ENCODE measurements at regions not wholly inside any gene's neighbourhood (a gene's known extent, or its start where the extent isn't known, plus 50 kb on each side); places are given as distances from the start of the nearest gene placed in this dataset.

GRCh38 chr22:48342732-48343131 lies 1484.9 kb downstream of the BRD1 start:
- no peak for DNase-seq

- no peak for DNase-seq
Measured at GRCh38 chr22:48342016-48342415, 1485.7 kb downstream of the BRD1 start.

DNA sequence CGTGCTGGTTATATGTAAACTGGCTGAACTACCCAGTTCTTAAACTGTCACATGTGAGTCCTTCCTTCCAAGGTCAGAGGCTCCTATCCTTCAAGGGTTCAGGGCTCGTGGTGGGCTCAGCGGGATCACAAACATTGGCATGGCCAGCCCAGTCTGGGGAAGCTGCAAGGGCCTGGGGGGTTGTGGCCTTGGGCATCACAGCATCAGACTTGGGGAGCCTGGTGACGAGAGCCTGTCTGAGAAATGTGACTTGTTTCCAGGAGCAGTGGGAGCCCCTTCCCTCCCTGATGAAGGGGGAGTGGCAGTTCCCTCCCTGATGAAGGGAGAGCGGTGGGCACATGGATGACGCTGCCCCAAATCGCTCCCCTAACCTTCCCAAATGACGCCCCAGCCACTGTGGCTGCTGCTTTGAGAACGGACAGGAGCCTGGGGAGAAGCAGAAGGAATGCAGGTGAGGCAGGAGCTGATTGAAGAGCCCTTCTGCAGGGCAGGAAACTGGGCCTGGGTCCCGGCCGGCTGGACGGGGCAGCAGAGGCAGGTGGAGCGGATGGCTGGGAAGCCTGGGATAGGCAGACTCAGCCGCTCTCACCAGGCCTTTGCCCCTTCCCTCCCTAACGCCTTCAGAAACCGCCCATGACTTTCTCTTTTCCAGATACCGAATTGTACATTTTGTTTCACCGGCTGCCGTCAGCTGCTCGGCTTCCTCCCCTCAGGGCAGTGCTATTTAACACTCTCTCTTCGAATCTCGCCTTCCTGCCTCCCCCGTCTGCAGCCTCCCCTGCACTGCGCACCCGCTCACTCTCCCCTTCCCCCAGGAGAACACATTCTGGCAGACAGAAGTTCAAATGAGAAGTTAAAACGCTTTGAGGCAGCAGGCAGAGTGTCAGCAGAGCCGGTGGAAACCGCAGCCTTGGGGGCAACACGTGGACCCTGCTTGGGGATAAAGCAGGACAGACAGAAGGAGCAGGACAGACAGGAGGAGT lies 1486.7 kb downstream of the BRD1 start:
- no peak for DNase-seq

- DNase-seq, result no peak
Measured at GRCh38 chr22:48340191-48340590, 1487.5 kb downstream of the BRD1 start.

GRCh38 chr22:48338793-48339705 lies 1488.6 kb downstream of the BRD1 start:
- DNase-seq, result no peak

DNA sequence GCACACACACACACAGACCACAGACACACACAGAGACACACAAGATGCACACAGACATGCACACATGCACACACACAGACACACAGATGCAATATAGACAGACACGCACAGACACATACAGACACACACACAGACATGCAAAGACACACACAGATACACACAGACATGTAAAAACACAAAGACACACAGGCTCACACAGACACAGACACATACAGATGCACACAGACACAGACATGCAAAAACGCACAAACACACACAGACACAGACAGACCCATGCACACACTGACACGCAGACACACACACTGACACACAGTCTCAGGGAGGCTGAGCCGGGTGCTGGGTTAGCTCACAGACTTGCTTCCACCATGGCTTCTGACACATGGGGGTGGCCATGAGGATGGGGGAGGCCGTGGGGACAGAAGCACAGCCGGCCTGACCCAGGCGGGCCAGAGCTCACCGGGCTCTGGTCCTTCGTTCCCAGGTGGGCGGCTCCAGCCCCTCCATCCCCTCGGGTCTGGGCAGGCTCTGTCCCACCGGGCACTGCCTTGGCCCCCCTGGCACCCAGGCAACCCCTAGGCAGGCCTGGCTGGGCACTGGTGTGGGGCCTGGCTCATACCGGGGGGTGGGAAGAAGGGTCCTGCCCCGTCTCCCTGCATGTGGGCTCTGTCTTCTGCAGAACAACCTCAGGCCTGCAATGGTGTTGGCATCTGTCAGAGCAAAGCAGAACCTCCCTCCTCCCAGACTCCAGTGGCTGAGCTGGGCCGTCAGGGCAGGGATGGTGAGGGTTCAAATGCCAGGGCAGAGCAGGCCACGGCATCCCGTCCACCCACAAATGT lies 1489.5 kb downstream of the BRD1 start:
- DNase-seq, result no peak

GRCh38 chr22:48336339-48337060 lies 1491.2 kb downstream of the BRD1 start:
- DNase-seq, result no peak

DNA sequence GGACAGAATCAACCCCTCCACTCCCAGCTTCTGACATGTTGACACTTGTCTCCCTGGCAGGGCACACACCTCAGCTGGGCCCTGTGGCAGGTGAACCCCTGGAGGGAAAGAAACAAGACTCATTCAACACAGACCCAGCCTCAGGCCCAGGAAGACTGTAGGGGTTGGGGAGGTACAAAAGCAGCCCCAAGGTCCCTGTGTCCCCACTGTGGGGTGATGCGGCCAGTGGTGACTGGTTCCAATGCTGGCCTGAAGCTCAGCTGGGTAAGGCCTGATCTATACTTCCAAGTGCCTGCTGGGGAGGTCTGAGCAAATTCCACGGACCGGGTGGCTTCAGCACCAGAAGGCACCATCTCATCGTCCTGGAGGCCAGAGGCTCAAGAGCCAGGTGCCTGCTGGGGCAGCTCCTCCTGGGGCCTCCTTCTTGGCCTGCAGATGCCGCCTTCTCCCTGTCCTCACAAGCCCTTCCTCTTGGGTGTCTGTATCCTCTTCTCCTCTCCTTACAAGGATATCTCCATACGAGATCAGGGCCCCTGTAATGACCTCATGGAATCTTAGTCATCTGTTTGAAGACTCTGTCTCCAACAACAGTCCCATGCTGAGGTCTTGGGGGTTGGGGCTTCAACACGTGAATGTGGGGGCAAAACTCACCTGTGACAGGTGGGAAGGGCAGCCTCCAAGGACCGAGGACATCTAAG lies 1492.1 kb downstream of the BRD1 start:
- DNase-seq, result no peak

- DNase-seq, result no peak
Measured at GRCh38 chr22:48334971-48335370, 1492.7 kb downstream of the BRD1 start.

DNA sequence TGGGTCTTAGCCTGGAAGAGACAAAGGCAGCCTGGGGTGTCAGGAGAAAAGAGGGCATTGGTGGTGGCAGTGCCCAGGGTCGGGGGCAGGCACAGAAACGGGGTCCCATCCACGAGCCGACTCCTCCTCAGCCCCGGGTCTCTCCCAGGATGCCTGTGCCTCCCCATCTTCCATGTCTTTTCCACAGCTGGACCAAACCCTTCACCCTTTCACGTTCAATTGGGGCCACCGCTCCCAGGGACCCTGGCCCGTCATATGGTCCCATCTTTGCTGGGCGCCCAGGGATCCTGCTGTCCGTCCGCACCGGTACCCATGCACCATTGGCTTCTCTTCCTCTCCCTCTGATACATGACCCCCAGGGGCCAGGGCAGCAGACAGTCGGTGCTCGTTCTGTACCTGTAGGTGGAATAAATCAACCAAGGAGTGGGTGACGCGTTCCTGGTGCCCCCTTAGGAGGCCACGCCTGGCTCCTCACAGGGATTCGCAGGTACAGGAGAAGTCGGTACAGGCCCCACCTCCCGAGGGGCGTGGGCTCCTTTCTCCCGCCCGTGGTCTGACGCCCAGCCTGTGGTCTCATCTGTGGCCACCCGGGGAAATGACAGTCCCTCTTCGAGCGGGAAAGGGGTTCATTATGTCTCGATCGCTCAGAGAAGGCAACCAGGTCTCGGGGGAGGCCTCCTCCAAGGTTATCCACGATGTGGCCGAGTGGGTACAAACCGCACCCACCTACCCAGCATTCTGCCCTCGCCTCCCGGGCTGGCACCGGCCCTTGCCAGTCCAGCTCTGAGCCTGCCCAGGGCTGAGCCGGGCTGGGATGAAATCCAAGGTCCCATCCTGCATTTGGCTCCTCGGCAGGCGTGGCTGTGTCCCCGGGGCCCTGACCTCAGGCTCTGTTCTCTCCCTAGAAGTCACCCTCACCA lies 1493.6 kb downstream of the BRD1 start:
- DNase-seq, result no peak

GRCh38 chr22:48333323-48333763 lies 1494.3 kb downstream of the BRD1 start:
- no peak for DNase-seq

- no peak for DNase-seq
Measured at GRCh38 chr22:48332438-48333322, 1495.0 kb downstream of the BRD1 start.

- DNase-seq, result no peak
Measured at GRCh38 chr22:48331691-48332220, 1495.9 kb downstream of the BRD1 start.

GRCh38 chr22:48331266-48331665 lies 1496.4 kb downstream of the BRD1 start:
- no peak for DNase-seq

GRCh38 chr22:48327721-48328120 lies 1500.0 kb downstream of the BRD1 start:
- no peak for DNase-seq

DNA sequence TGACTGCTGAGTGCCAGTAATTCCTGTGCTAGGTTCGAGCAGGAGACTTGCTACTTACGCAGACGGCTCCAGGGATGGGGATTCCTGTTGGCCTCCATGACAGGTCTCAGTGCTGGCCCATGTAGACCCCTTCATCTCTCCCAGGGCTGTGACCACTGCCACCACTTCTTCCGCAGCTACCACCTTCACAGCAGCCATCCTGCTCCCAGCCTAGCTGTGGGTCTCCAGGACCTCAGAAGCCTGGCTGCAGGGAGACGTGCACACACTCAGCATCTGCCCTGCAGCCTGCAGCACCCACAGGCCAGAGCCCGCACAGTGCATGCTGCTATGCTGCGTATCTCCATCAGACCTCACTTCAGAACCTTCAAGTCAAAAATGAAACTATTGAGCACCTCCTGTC lies 1503.9 kb downstream of the BRD1 start:
- DNase-seq, result no peak

GRCh38 chr22:48322907-48323306 lies 1504.8 kb downstream of the BRD1 start:
- no peak for DNase-seq

GRCh38 chr22:48321986-48322545 lies 1505.6 kb downstream of the BRD1 start:
- DNase-seq, result no peak

Data from stimulated activated CD4-positive, alpha-beta T cell treated with anti-CD3 and anti-CD28 coated beads, Interleukin-4, amount 100 ng/mL, for 24 hours (primary cell).